ENCODE measurements at regions not wholly inside any gene's neighbourhood (a gene's known extent, or its start where the extent isn't known, plus 50 kb on each side); places are given as distances from the start of the nearest gene placed in this dataset.
"Not testable (repeated sequence)": the region's sequence is repeated elsewhere in the genome, so short reads cannot be mapped to it uniquely, and the experiment has no call there.

DNA sequence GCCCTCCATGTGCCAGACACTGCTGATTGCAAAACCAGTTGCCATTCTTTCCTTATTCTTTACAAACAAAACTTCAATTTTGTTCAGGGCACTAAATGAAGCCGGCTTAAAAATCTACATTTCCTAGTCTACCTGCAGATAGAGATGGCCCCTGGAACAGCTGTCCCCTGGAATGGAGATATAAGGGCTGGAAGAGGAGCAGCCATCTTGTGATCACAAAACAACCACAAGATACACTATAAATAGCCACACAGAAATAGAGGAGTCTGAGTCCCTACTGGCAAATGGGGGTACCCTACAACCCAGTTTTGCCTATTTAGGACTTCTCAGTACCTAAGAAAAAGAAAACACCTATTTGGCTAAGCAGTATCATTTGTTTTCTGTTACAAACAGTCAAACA, 115.9 kb upstream of the BEND6 start:
- DNase-seq (ENCODE audit: low spot score), result no peak

DNA sequence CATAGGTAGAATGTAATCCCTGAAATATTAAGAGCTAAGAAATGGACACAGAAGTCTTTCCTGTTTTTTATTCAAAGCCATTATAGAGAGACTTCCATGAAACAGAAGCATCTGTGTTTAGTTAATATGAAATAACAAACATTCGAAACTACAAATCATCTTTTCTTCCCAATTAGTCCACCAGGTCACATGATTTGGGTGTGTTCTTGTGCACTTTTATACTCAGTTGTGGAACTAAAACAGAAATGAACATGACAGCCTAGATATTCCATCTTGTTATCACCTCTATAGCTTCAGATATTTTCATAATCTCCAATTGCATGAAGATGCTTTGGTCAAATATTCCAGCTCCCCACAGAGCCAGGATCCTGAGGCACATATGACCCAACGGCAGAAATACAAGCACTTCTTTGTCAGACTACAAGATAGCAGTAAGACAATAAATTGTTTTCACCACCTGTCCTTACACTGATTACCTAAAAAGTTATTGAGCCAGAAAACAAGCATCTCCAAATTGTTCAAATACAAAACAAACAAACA, 116.8 kb upstream of the BEND6 start:
- no peak for DNase-seq (ENCODE audit: low spot score)

DNA sequence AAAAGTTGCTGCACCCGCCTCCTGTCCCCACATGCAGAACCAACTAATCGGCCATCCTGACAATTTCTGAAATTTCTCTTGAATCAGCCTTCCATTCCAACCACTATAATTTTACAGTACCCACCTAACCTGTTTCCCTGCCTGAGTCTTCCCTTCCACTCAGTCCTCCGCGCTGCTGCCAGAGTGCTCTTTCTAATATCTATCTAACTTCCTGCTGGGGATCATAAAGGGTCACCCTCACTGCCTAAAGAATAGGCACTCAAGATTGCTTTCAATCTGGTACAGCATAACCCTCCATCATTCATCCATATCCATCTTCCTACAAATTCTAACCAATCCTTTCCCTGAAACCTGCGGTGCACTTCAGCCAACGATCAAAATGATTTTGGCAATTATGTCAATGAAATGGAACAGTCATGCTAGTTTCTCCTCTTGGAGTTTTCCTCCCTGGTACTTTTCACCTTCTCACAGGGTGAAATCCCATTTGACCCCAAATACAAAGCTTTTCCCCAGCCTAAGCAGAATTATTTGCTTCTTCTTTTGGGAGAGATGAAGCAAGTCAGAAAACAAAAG, 117.5 kb upstream of the BEND6 start:
- no peak for DNase-seq (ENCODE audit: low spot score)

DNA sequence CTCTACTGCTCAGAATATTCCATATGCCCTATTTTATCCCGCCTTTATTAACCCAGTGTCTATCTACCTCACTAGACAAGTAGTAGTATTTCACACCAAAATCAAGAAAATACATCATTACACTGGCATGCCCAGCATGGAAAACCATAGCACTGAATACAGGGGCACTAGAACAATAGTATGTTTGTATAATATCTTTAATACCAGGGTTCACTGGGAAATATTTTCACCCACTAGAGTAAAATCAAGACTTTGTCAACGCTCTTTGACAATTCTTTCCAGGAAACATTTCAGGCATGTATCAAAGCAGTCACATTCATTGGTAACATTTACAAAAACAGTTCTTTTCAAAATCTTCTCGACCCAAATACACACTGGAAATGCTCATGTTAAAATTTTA, 119.3 kb upstream of the BEND6 start:
- no peak for DNase-seq (ENCODE audit: low spot score)

DNA sequence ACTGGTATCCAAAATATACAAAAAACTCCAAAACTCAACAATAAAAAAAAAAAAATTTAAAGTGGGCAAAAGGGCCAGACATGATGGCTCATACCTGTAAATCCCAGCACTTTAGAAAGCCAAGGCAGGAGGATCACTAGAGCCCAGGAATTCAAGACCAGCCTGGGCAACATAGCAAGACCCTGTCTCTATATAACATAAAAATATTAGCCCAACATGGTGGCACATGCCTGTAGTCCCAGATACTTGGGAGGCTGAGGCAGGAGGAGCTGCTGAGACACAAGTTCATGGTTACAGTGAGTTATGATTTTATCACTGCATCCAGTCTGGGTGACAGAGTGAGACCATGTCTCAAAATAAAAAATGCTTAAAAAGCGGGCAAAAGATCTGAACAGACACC, 121.0 kb upstream of the BEND6 start:
- no peak for DNase-seq (ENCODE audit: low spot score)

DNA sequence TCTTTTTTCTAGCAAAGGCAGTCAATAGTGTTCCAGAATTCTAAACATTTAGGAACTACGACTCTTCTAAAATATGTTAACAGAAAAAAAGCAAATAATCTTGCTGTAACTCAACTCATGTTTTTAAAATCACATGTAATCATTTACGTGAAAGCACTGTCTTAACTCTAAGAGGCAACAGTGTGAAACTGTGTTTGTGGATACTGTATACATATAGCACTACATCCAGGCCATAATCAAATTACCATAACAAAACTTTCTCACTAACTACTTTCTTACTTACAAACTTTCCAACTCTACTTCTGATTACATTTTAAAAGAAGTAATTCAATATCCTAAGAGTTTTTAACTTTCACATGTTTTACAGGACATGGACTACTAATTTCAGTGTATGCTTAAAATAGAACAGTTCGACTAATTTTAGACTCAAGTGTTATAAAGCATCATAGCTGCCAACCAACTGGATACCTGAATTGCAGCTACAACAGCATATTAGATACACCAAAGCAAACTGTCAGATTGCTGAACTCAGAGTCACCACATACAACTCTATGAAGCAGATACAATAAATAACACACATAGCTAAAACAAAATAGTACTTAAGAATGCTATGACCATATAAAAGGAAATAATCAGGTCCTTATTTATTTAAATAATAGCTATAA, 121.6 kb upstream of the BEND6 start:
- no peak for DNase-seq (ENCODE audit: low spot score)

DNA sequence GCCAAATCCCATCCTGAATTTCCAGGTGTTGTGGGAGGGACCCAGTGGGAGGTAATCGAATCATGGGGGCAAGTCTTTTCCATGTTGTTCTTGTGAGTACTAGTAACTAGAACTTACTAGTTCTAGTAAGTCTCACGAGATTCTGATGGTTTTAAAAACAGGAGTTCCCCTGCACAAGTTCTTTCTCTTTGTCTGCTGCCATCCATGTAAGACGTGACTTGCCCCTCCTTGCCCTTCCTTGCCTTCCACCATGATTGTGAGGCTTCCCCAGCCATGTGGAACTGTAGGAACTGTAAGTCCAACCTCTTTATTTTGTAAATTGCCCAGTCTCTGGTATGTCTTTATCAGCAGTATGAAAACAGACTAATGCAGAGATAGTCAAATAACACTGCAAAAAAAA, 122.7 kb upstream of the BEND6 start:
- no peak for DNase-seq (ENCODE audit: low spot score)

DNA sequence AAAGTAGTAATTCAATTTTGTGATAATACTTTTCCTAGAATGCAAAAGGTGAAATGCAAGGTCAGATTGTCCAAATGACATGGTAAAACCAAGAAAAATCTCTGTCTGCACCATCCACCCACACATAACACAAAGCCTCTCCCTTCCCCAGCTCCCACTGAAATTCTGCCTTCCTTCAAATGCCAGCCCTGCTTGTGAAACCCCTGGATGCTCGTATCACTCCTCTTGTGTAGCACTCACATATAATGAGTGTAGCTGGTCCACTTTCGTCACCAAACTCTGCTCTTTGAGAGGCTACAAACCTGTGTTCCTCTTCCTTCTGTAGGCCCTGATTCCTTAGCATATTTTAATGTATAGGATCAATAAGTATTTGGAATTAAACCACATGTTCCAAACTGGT, 123.6 kb upstream of the BEND6 start:
- no peak for DNase-seq (ENCODE audit: low spot score)

DNA sequence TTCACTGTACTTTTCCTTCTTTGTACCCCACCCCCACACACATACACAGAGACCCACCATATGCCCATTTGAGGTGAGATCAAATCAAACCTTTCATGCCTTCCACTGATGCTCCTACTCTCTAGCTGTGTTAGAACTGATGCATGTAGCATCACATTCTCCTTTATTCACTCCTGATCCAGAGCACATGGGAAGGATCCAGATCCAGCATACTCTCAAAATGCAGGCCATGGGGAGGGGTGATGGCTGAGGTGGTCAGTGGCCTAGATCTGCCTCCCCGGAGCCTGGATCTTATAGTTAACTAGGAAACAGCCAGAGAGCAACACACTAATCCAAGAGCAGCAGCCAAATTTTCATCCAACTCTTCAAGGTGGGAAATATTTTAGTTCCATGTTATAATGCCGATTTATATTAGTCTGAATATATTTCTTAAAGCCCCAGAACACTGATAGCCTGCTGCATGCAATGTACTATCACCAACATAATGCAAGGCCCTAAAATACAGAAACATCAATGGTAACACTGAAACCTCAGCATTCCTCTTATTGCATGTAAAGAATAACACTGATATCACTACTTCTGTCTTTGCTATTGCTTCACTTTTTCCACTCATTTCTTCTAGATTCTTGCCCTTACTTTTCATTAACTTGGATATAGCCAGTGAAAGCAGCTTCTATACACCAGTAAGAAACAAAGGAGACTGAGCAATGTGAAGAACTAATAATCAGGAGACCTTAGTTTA, 126.8 kb upstream of the BEND6 start:
- no peak for DNase-seq (ENCODE audit: low spot score)

DNA sequence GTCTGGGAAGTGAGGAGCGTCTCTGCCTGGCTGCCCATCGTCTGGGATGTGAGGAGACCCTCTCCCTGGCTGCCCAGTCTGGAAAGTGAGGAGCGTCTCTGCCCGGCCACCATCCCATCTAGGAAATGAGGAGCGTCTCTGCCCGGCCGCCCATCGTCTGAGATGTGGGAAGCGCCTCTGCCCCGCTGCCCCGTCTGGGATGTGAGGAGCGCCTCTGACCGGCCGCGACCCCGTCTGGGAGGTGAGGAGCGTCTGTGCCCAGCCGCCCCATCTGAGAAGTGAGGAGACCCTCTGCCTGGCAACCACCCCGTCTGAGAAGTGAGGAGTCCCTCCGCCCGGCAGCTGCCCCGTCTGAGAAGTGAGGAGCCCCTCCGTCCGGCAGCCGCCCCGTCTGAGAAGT, 130.5 kb upstream of the BEND6 start:
- not testable (repeated sequence) for DNase-seq (ENCODE audit: low spot score)

DNA sequence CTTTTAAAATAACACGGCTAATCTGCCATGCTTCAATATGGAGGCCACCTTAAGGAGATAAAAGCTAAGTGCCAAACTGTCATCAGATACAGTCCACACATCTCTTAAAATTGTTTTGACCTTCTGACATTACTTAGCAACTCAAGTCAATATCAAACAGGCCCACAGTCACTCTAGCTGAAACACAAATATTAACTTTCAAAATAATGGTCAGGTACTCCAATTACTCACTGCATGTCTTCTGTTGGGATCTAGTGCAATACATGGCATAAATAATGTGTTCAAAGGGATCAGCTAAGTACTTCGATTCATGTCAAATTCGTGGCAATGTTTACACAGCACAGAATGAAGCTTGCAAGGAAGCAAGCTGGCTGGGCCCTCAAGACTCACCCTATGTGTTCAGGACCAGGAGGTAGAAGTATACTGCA, 133.9 kb upstream of the BEND6 start:
- DNase-seq (ENCODE audit: low spot score), result no peak

DNA sequence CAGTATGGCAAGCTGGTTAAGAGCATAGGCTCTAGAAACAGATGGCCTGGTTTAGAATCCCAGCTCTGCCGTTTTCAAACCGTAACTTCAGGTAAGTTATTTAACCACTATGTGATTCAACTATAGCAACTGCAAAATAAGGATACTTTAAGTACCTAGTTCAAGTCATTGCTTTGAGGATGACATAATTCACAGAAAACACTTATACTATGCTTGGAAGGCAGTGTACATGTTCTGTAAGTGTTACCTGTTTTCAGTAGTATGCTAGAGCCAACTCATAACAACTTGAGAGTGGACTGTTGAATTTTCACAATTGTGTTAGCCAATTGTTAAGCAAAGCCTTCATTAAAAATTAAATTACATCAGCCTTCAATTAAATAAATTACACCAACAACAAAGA, 134.8 kb upstream of the BEND6 start:
- no peak for DNase-seq (ENCODE audit: low spot score)

DNA sequence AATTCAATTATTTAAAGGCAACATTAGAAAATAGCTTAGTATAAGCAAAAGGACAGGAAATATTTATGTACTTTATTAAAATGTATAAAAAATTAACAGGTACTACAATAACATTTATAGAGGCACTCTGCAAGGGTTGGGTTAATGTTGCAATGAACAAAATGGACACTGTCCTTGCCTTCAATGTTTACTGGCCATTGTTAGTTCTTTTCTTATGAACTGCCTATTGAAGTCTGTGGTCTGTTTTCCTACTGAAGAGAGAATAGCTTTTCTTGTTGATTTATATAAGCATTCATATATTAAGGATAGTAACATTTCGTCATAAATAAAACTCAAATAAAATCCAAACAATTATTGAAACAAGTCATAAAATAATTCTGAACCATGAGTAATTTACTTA, 135.3 kb upstream of the BEND6 start:
- peak; percentile 79 for DNase-seq (ENCODE audit: low spot score)

DNA sequence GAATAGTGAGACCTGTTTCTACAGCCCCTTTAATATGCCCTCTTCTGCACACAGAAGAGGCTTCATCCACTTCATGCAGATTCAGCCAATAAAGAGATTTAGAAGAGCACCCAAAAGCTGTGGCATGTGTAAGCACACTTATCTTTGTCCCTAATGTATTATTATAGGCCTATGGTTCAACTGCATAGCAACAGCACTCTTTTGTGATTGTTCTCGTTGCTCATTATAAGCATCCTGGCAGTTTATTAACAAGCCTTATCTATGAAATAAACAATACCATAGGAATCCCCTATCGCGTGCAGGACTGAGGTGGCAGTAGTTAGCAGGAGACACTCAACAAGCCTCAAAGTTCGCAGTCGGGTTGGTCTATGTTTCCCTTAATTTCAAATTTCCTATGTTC, 138.5 kb upstream of the BEND6 start:
- no peak for DNase-seq (ENCODE audit: low spot score)

DNA sequence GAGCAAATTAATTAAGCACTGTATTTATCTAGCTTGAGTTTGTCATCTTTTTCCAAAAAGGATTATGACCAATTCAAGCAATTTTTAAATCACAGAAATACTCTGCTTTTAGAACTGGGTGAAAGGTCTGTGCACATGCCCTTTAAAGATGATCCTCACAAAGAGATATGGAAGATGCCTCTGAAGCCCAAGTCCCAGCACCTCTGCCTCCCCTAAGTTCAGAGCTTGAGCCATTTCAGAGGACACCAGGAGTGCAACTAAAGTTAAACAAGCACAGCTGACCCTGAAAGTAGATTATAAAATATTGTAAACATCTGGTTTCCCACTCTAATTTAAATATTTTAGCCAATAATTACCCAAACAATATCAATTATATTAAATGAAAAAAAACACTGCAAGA, 139.5 kb upstream of the BEND6 start:
- DNase-seq (ENCODE audit: low spot score), result no peak

DNA sequence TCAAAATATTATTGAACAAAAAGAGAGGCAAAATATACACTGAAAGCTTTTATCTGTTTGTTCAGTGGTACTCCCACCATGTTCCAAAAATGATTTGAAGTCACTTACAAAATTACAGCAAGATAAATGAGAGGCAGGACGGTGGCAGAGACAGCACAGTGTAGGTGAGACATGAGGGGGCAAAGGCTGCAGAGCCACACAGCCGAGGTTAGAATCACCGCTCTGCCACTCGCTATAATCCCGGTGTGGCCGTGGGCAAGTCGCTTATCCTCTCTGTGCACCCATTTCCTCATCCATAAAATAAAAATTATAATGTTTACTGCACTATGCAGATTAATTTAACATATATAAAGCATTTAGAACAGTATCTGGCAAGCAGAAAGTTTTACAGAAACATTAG, 140.1 kb upstream of the BEND6 start:
- no peak for DNase-seq (ENCODE audit: low spot score)

DNA sequence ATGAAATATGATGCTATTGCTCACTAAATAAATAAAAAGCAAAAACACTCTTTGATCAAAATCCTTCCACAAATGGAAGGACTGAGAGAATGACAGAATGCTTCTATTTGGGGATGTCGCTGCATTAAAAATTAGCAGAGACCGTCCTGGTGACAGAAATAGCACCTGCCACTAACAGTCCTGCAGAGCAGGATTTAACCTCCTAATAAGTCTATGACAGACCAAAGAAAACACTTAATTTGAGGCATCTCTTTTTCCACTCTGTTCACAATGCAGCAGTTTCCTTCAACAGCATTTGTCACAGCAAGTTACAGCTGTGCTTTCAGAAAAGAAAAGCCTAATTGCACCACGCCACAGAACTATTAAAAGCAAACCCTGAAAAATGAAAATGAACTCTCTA, 140.6 kb upstream of the BEND6 start:
- DNase-seq (ENCODE audit: low spot score), result no peak

DNA sequence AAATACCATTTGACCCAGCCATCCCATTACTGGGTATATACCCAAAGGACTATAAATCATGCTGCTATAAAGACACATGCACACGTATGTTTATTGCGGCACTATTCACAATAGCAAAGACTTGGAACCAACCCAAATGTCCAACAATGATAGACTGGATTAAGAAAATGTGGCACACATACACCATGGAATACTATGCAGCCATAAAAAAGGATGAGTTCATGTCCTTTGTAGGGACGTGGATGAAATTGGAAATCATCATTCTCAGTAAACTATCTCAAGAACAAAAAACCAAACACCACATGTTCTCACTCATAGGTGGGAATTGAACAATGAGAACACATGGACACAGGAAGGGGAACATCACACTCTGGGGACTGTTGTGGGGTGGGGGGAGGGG, 142.1 kb upstream of the BEND6 start:
- DNase-seq (ENCODE audit: low spot score), result not testable (repeated sequence)

DNA sequence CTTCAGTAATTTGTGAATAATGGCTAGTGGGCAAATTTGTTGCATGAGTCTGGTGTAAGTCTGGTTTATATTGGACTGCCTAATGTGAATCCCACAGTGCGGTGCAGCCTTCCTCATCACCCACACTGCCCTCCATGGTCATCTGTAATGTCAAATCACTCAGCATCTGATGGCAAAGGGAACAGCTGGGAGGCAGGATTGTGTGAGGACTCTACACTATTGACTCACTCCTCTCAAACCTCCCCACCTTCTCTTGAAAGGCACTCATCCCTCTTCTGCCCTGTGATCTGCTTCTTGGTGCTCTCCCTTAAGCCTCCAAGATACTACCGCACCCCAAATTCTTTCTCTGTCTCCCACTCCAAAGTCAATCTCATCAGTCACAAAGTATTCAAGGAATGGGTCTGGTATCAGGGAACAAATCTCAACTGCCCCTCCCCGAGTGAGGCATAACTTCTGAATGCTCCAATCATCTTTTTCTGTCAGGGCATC, 146.0 kb upstream of the BEND6 start:
- DNase-seq (ENCODE audit: low spot score), result no peak

DNA sequence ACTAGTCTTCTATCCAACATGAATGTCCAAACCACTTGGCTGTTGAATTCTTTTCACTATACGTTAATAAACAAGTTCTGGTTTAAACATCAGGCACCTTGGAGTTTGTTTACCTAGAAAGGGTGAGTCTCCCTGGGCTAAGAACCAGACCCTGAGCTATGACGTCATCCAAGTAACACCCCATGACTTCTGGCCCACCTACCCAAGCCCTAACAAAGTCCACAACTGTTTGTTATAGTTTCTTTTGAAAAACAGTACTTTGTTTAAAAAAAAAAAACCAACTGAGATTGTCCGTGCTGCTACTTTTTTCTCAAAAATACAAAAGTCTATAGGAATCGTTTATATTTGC, 146.9 kb upstream of the BEND6 start:
- DNase-seq (ENCODE audit: low spot score), result no peak

DNA sequence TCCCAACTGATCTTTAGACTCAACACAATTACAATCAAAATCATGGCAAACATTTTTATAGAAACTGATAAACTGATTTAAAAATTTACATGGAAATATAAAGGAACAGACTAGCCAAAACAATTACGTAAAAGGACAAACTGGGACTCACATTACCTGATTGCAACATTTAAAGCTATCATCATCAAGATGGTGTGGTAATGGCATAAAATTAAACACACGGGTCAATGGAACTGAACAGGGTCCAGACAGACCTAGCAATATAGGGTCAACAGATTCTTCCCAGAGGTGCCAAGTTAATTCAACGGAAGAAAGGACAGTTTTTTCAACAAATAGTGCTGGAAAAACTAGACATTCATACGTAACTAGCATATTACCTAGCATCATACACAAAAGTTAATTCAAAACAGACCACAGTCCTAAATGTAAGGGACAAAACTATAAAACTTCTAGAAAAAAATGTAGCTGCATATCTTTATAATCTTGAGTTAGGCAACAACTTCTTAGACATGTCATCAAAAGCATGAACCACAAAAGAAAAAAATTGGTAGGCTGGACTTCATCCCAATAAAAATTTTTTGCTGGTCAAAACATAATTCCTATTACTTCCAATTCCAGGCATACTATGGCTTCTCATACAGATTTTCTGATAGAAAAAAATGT, 147.4 kb upstream of the BEND6 start:
- no peak for DNase-seq (ENCODE audit: low spot score)

DNA sequence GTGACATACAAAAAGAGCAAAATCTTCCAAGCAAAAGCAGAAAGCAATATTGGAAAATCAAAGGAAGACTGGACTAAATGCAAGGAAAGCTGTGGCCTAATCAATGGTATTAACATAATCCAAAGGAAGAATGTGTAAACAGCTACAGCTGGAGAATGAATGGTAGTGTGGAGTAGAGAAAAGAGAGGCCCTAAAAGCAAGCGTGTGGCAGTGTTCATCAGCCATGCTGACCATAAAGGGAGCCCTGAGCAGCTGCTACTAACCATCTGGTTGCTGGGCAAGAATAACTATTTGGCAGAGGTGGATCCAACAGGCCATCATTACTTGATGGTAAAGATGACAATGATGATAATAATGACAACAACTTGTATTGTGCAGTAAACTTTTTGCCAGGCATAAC, 148.5 kb upstream of the BEND6 start:
- peak; percentile 42 for DNase-seq (ENCODE audit: low spot score)

DNA sequence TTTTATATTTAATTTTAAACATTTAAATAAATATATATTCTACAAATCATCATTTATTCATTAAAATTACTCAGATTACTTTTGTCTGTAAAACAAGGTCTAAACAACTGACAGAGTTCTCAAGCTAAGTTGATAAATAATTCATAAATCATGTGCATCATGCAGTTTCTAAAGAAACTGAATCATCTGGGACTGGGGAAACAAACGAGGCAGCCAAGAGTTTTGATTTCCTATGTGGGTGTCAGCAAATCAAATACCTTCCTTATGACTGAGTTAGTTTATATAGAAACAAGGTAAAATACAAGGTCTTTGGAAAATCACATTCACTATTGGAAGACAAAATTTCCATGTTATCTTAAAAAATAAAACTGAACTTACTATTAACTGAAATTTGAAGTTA, 149.9 kb upstream of the BEND6 start:
- DNase-seq (ENCODE audit: low spot score), result no peak
